GM21447 (cell line): ENCODE measurements at regions not wholly inside any gene's neighbourhood (a gene's known extent, or its start where the extent isn't known, plus 50 kb on each side); places are given as distances from the start of the nearest gene placed in this dataset.

ENCODE experiments used
- ATAC-seq: cut with Tn5 transposase; IDR thresholded peaks from one replicate; pipeline ENCODE4 v1.9.1; 2021; ENCODE audit not compliant: unreplicated experiment

DNA sequence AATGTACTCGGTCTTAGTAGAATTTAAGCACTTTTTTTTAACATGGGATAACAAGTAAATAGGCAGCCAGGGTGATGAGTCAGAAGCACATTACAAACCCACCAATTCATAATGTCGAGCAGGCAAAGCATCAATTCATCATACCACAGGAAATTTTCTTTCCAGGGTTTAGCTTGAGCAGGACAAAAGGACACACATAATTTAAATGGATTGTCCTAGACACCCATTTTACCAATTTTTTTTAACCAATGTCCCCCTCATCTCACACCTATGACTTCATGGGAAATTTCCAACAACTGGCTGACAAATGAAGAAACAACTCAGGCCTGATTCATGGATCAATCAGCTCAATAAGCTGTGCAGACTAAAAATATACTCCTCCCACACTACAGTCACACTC lies 58.8 kb upstream of the FOXG1 start:
- no peak for ATAC-seq

DNA sequence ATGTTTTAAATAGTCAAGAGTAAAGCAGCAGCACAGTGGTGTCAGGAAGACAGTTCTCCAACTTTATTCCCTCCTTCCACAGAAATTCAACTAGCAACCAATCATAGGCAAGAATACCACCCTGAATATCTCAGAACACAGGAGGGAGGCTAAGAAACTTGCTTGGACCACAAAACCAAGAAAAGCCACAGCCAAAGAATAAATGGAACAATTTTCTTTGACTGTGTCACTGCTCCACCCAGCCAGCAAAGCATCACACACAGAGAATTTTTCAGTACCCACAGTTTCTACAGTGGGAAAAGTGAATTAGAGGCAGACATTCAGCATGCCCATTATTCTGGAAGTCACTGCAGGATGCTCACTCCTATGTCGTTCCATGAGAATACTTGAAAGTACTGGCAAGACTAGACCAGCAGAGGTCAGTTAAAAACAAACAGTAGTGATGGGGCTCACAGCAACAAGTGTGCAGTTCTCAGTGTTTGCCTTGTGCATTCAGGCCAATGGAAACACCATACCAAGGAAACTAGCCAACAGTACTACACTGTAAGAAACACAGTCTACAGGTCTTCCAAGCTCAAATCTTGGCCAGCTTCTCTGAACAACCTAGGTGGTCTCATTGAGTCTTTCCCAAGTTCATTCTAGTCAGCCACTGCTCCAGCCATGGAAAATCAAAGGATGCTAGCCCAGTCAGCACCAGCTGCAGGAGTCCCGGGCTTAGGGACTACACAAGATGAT lies 56.8 kb upstream of the FOXG1 start:
- no peak for ATAC-seq
